ENCODE measurements at regions not wholly inside any gene's neighbourhood (a gene's known extent, or its start where the extent isn't known, plus 50 kb on each side); places are given as distances from the start of the nearest gene placed in this dataset.

- H3K9me3 ChIP-seq = no peaks in the 10 kb centered on the region
- no peak for DNase-seq (ENCODE audit: low spot score)
- ATAC-seq (ENCODE audit: insufficient number of reproducible peaks, low FRiP score, low read depth) = no peak
- H3K27me3 ChIP-seq (replicated peaks; ENCODE audit: insufficient read depth) = no peaks in the 10 kb centered on the region
- no peaks in the 10 kb centered on the region for H3K36me3 ChIP-seq
- H3K4me3 ChIP-seq = no peak overlapping the region
- no peaks in the 10 kb centered on the region for H3K4me1 ChIP-seq (ENCODE audit: control insufficient read depth in 1 of 2, low read depth in 2 of 2)
- no peak for TF ChIP-seq CTCF (IDR thresholded peaks at IDR 0.05)
- H3K27ac ChIP-seq = no peak overlapping the region
Observed at GRCh38 chr13:78309497-78310180, 293.7 kb downstream of the POU4F1 start.

GRCh38 chr13:78306519-78307206, 296.7 kb downstream of the POU4F1 start:
- no peak for TF ChIP-seq CTCF (IDR thresholded peaks at IDR 0.05)
- ATAC-seq (ENCODE audit: insufficient number of reproducible peaks, low FRiP score, low read depth) (no peak), DNase-seq (ENCODE audit: low spot score) (no peak)
- no peak overlapping the region for H3K4me3 ChIP-seq
- no peaks in the 10 kb centered on the region for H3K4me1 ChIP-seq (ENCODE audit: control insufficient read depth in 1 of 2, low read depth in 2 of 2)
- H3K9me3 ChIP-seq = no peaks in the 10 kb centered on the region
- no peaks in the 10 kb centered on the region for H3K36me3 ChIP-seq
- no peaks in the 10 kb centered on the region for H3K27me3 ChIP-seq (replicated peaks; ENCODE audit: insufficient read depth)
- H3K27ac ChIP-seq = no peak overlapping the region

- DNase-seq (ENCODE audit: low spot score) (no peak), ATAC-seq (ENCODE audit: insufficient number of reproducible peaks, low FRiP score, low read depth) (no peak)
- Histone ChIP-seq H3K27ac (no peak overlapping the region), H3K4me3 (no peak overlapping the region), H3K36me3 (no peaks in the 10 kb centered on the region), H3K9me3 (no peaks in the 10 kb centered on the region), H3K27me3 (replicated peaks; ENCODE audit: insufficient read depth) (no peaks in the 10 kb centered on the region), H3K4me1 (ENCODE audit: control insufficient read depth in 1 of 2, low read depth in 2 of 2) (no peaks in the 10 kb centered on the region)
- TF ChIP-seq CTCF (IDR thresholded peaks at IDR 0.05) = no peak
Observed at GRCh38 chr13:78305171-78305570, 298.2 kb downstream of the POU4F1 start.

- ATAC-seq (ENCODE audit: insufficient number of reproducible peaks, low FRiP score, low read depth) = no peak
- Histone ChIP-seq H3K9me3 (no peaks in the 10 kb centered on the region), H3K4me3 (no peak overlapping the region), H3K36me3 (no peaks in the 10 kb centered on the region), H3K4me1 (ENCODE audit: control insufficient read depth in 1 of 2, low read depth in 2 of 2) (no peaks in the 10 kb centered on the region), H3K27me3 (replicated peaks; ENCODE audit: insufficient read depth) (no peaks in the 10 kb centered on the region), H3K27ac (no peak overlapping the region)
- no peak for DNase-seq (ENCODE audit: low spot score)
- no peak for TF ChIP-seq CTCF (IDR thresholded peaks at IDR 0.05)
Observed at GRCh38 chr13:78299832-78300623, 303.3 kb downstream of the POU4F1 start.

GRCh38 chr13:78298657-78299056, 304.7 kb downstream of the POU4F1 start:
- no peaks in the 10 kb centered on the region for H3K9me3 ChIP-seq
- no peak overlapping the region for H3K4me3 ChIP-seq
- H3K27me3 ChIP-seq (replicated peaks; ENCODE audit: insufficient read depth) = no peaks in the 10 kb centered on the region
- no peaks in the 10 kb centered on the region for H3K4me1 ChIP-seq (ENCODE audit: control insufficient read depth in 1 of 2, low read depth in 2 of 2)
- TF ChIP-seq CTCF (IDR thresholded peaks at IDR 0.05) = no peak
- no peak overlapping the region for H3K27ac ChIP-seq
- no peak for ATAC-seq (ENCODE audit: insufficient number of reproducible peaks, low FRiP score, low read depth)
- no peaks in the 10 kb centered on the region for H3K36me3 ChIP-seq
- no peak for DNase-seq (ENCODE audit: low spot score)
